ENCODE measurements at regions not wholly inside any gene's neighbourhood (a gene's known extent, or its start where the extent isn't known, plus 50 kb on each side); places are given as distances from the start of the nearest gene placed in this dataset.

DNA sequence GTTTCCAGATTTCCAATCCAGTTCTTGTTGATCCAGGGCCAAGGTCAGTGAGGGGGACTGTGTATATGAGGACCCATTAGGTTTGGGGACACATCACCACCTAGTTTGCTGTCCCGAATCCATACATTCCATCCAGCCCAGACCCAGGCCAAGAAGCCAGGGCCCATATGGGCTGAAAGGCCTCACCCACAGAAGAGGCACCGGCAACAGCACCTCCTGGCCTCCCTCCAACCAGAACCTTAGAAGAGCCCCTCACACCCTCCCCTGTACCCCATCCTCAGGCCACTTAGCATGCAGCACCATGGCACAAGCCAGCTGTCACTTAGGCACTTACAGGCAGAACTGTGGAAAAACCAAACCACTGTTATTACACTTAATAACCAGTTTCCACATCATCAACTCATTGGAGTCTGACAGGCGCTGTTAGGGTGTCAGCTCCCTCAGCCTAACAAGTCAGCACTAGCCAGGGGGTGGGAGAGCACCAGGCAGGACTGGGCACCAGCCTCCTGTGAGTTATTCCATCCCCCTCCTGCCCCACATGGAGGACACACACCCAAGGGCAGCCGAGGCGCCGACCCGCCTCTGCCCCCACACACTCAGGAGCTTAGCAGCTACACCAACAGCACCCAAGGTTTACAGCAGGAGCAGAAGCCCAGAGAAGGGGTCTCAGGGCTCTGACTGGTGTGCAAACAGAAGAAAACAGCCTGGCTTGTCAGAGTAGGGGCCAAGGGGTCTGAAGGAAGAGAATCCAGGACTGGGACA, 132.0 kb downstream of the BUD13 start:
- TF ChIP-seq, protein P1, sequence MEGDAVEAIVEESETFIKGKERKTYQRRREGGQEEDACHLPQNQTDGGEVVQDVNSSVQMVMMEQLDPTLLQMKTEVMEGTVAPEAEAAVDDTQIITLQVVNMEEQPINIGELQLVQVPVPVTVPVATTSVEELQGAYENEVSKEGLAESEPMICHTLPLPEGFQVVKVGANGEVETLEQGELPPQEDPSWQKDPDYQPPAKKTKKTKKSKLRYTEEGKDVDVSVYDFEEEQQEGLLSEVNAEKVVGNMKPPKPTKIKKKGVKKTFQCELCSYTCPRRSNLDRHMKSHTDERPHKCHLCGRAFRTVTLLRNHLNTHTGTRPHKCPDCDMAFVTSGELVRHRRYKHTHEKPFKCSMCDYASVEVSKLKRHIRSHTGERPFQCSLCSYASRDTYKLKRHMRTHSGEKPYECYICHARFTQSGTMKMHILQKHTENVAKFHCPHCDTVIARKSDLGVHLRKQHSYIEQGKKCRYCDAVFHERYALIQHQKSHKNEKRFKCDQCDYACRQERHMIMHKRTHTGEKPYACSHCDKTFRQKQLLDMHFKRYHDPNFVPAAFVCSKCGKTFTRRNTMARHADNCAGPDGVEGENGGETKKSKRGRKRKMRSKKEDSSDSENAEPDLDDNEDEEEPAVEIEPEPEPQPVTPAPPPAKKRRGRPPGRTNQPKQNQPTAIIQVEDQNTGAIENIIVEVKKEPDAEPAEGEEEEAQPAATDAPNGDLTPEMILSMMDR (IDR thresholded peaks at IDR 0.05), result no peak
- TF ChIP-seq POLR2A (IDR thresholded peaks at IDR 0.05), result no peak
